Left cardiac atrium (tissue), 4 donors: ENCODE measurements at regions not wholly inside any gene's neighbourhood (a gene's known extent, or its start where the extent isn't known, plus 50 kb on each side); places are given as distances from the start of the nearest gene placed in this dataset.
A peak's percentile ranks its signal among the peaks of the same experiment; 100 is the strongest.

Experiments used
- ATAC-seq, 2 donors: fragments of 200-7000 bp; cut with Tn5 transposase; one replicate each; pipeline ENCODE4 v1.9.1; 2020; ENCODE audit warnings: mild to moderate bottlenecking in 2 of 2, moderate library complexity in 2 of 2
- DNase-seq: peaks from one replicate; pipeline ENCODE4 v3.0.0-alpha.2; 2020
- intact Hi-C, 2 donors: fragments of 100-400 bp; cut with DNase I; formaldehyde crosslinking; loops; one replicate each; pipeline versions ENCODE4 v1.14.1 to v1.15.1; 2022 to 2023
- donor health status: DM: no; HTN: yes; CAD: no.
- donor health status: DM: no; HTN: yes; CAD: no; lungs with severe emphysema.
- donor health status: DM: yes; HTN: yes; CAD: no.
- donor health status: Dilated cardiomyopathy.

- peak; percentile 62 to 73 for ATAC-seq
- intact Hi-C loops, result loop anchor here in 1 of 2 donors (5.0 kb wide), 1 partner anchor 401 kb away; no protein-coding TSS in a partner anchor
- no peak for DNase-seq
Observed at GRCh38 chr5:120055858-120056257, 408.2 kb upstream of the PRR16 start.

- intact Hi-C loops, result no loop called here
- ATAC-seq, result no peak
- no peak for DNase-seq
Observed at GRCh38 chr5:120062515-120062917, 401.6 kb upstream of the PRR16 start.

GRCh38 chr5:120072068-120072761, 391.9 kb upstream of the PRR16 start:
- ATAC-seq (no peak), DNase-seq (no peak)
- intact Hi-C loops, result no loop called here

GRCh38 chr5:120073722-120074121, 390.4 kb upstream of the PRR16 start:
- intact Hi-C loops, result no loop called here
- DNase-seq, result no peak
- ATAC-seq, result no peak

GRCh38 chr5:120080781-120081180, 383.3 kb upstream of the PRR16 start:
- intact Hi-C loops, result no loop called here
- no peak for DNase-seq
- ATAC-seq, result no peak

- DNase-seq (no peak), ATAC-seq (no peak)
- intact Hi-C loops, result no loop called here
Observed at GRCh38 chr5:120082316-120083068, 381.6 kb upstream of the PRR16 start.

GRCh38 chr5:120083851-120084542, 380.1 kb upstream of the PRR16 start:
- intact Hi-C loops, result no loop called here
- DNase-seq (no peak), ATAC-seq (no peak)

GRCh38 chr5:120084543-120084870, 379.6 kb upstream of the PRR16 start:
- intact Hi-C loops, result no loop called here
- DNase-seq (no peak), ATAC-seq (no peak)

- no peak for ATAC-seq
- DNase-seq, result no peak
- intact Hi-C loops, result no loop called here
Observed at GRCh38 chr5:120086081-120086480, 378.0 kb upstream of the PRR16 start.

- ATAC-seq (no peak), DNase-seq (no peak)
- intact Hi-C loops, result no loop called here
Observed at GRCh38 chr5:120088412-120088811, 375.7 kb upstream of the PRR16 start.

GRCh38 chr5:120088836-120089235, 375.3 kb upstream of the PRR16 start:
- intact Hi-C loops, result no loop called here
- ATAC-seq, result no peak
- DNase-seq, result no peak

GRCh38 chr5:120091376-120091948, 372.6 kb upstream of the PRR16 start:
- ATAC-seq, result no peak
- intact Hi-C loops, result no loop called here
- DNase-seq, result no peak

- ATAC-seq (no peak), DNase-seq (no peak)
- intact Hi-C loops, result no loop called here
Observed at GRCh38 chr5:120092649-120093048, 371.5 kb upstream of the PRR16 start.

- DNase-seq, result no peak
- intact Hi-C loops, result no loop called here
- ATAC-seq, result no peak
Observed at GRCh38 chr5:120093178-120093577, 370.9 kb upstream of the PRR16 start.

- no peak for ATAC-seq
- DNase-seq, result no peak
- intact Hi-C loops, result no loop called here
Observed at GRCh38 chr5:120096413-120096812, 367.7 kb upstream of the PRR16 start.

- intact Hi-C loops, result no loop called here
- DNase-seq (no peak), ATAC-seq (no peak)
Observed at GRCh38 chr5:120098426-120098825, 365.7 kb upstream of the PRR16 start.

GRCh38 chr5:120098902-120099535, 365.1 kb upstream of the PRR16 start:
- ATAC-seq (no peak), DNase-seq (no peak)
- intact Hi-C loops, result no loop called here

- no peak for ATAC-seq
- intact Hi-C loops, result no loop called here
- DNase-seq, result no peak
Observed at GRCh38 chr5:120101771-120102170, 362.3 kb upstream of the PRR16 start.

GRCh38 chr5:120103495-120103894, 360.6 kb upstream of the PRR16 start:
- no peak for ATAC-seq
- no peak for DNase-seq
- intact Hi-C loops, result no loop called here
